AG20443 (cell line): ENCODE measurements at regions not wholly inside any gene's neighbourhood (a gene's known extent, or its start where the extent isn't known, plus 50 kb on each side); places are given as distances from the start of the nearest gene placed in this dataset.

Source experiments
- DNase-seq: peaks from one replicate; pipeline ENCODE4 v3.0.0; 2012; ENCODE audit warnings: low spot score, mixed read lengths

- DNase-seq, result no peak
These were observed 56.1 kb downstream of the BTG1 start for GRCh38 chr12:92089559-92089958.

- no peak for DNase-seq
These were observed 56.8 kb downstream of the BTG1 start for GRCh38 chr12:92088805-92089204.

GRCh38 chr12:92085736-92086040, 60.0 kb downstream of the BTG1 start:
- DNase-seq, result no peak

GRCh38 chr12:92085040-92085735, 60.5 kb downstream of the BTG1 start:
- no peak for DNase-seq

GRCh38 chr12:92080911-92081285, 64.7 kb downstream of the BTG1 start:
- DNase-seq, result no peak

GRCh38 chr12:92079054-92079385, 66.6 kb downstream of the BTG1 start:
- peak; percentile 23 for DNase-seq

- DNase-seq, result peak; percentile 80
These were observed 67.2 kb downstream of the BTG1 start for GRCh38 chr12:92078167-92079053.

- DNase-seq, result no peak
These were observed 68.1 kb downstream of the BTG1 start for GRCh38 chr12:92077530-92077929.

GRCh38 chr12:92076101-92076500, 69.5 kb downstream of the BTG1 start:
- DNase-seq, result no peak

GRCh38 chr12:92075425-92075914, 70.2 kb downstream of the BTG1 start:
- DNase-seq, result peak; percentile 62

- DNase-seq, result no peak
These were observed 70.8 kb downstream of the BTG1 start for GRCh38 chr12:92074889-92075288.

- DNase-seq, result no peak
These were observed 72.6 kb downstream of the BTG1 start for GRCh38 chr12:92073094-92073493.

GRCh38 chr12:92072112-92072511, 73.5 kb downstream of the BTG1 start:
- DNase-seq, result no peak

- no peak for DNase-seq
These were observed 74.7 kb downstream of the BTG1 start for GRCh38 chr12:92070864-92071445.

- DNase-seq, result no peak
These were observed 75.4 kb downstream of the BTG1 start for GRCh38 chr12:92070054-92070863.

- no peak for DNase-seq
These were observed 77.2 kb downstream of the BTG1 start for GRCh38 chr12:92068459-92068858.

GRCh38 chr12:92065639-92066038, 80.0 kb downstream of the BTG1 start:
- DNase-seq, result no peak

GRCh38 chr12:92065018-92065499, 80.6 kb downstream of the BTG1 start:
- no peak for DNase-seq

GRCh38 chr12:92064422-92064821, 81.2 kb downstream of the BTG1 start:
- no peak for DNase-seq

GRCh38 chr12:92063641-92064040, 82.0 kb downstream of the BTG1 start:
- DNase-seq, result no peak

GRCh38 chr12:92062539-92063493, 82.8 kb downstream of the BTG1 start:
- DNase-seq, result no peak
